SU-DHL-6 (cell line): ENCODE measurements at regions not wholly inside any gene's neighbourhood (a gene's known extent, or its start where the extent isn't known, plus 50 kb on each side); places are given as distances from the start of the nearest gene placed in this dataset.

ENCODE experiments used
- H2AFZ ChIP-seq: fragments of 200-600 bp; sonication (generic); 2 replicates; pipeline ENCODE4 v1.6.1; 2014; ENCODE audit warnings: low read depth, mild to moderate bottlenecking, moderate library complexity, mixed read lengths, antibody characterized with exemption, low read length; ENCODE audit not compliant: severe bottlenecking
- H3F3A ChIP-seq: fragments of 200-600 bp; shearing (Covaris generic); 2 replicates; pipeline ENCODE4 v1.6.0; 2016; ENCODE audit warnings: antibody characterized with exemption, mild to moderate bottlenecking; ENCODE audit not compliant: insufficient read depth
- H3K27ac ChIP-seq: fragments of 200-600 bp; sonication (generic); 2 replicates; pipeline ENCODE4 v1.5.1; 2016; ENCODE audit warnings: low read depth, mild to moderate bottlenecking, low read length, moderate library complexity, mixed read lengths
- H3K27me3 ChIP-seq: fragments of 200-600 bp; sonication (generic), shearing (Covaris generic); 2 replicates; pipeline ENCODE4 v1.6.0; 2014; ENCODE audit warnings: mild to moderate bottlenecking, low read length
- H3K36me3 ChIP-seq: fragments of 200-600 bp; sonication (generic); 2 replicates; pipeline ENCODE4 v1.6.1; 2014; ENCODE audit warnings: mild to moderate bottlenecking, low read length, mixed read lengths
- H3K4me2 ChIP-seq: fragments of 300-600, 200-600 bp; shearing (Covaris generic), sonication (generic); 2 replicates; pipeline ENCODE4 v1.6.0; 2014; ENCODE audit warnings: low read length, low read depth, mild to moderate bottlenecking; ENCODE audit not compliant: poor library complexity, severe bottlenecking
- H3K4me3 ChIP-seq: fragments of 200-600 bp; sonication (generic); 2 replicates; pipeline ENCODE4 v1.5.1; 2014; ENCODE audit warnings: antibody characterized with exemption, low read length, mild to moderate bottlenecking, mixed read lengths; ENCODE audit not compliant: insufficient read depth, poor library complexity, severe bottlenecking
- H3K79me2 ChIP-seq: fragments of 200-600 bp; sonication (generic); 2 replicates; pipeline ENCODE4 v1.6.1; 2014; ENCODE audit warnings: mild to moderate bottlenecking, low read length, moderate library complexity; ENCODE audit not compliant: insufficient read depth
- H3K9ac ChIP-seq: fragments of 200-600 bp; sonication (generic); 2 replicates; pipeline ENCODE4 v1.7.0; 2014; ENCODE audit warnings: mild to moderate bottlenecking, low read length
- H3K9me2 ChIP-seq: fragments of 200-600 bp; sonication (generic); replicated peaks from 2 replicates; pipeline ENCODE4 v1.6.1; 2014; ENCODE audit warnings: low read length; ENCODE audit not compliant: insufficient read depth
- H3K9me3 ChIP-seq: fragments of 200-600 bp; sonication (generic); 2 replicates; pipeline ENCODE4 v1.6.1; 2014; ENCODE audit warnings: low read length, mixed read lengths; ENCODE audit not compliant: insufficient read depth
- H4K20me1 ChIP-seq: fragments of 200-600 bp; sonication (generic); 2 replicates; pipeline ENCODE4 v1.6.1; 2014; ENCODE audit warnings: low read depth, mild to moderate bottlenecking, antibody characterized with exemption, low read length, moderate library complexity, mixed read lengths
- EZH2phosphoT487 ChIP-seq: fragments of 200-600 bp; sonication (generic), shearing (Covaris generic); conservative IDR thresholded peaks from 2 replicates; pipeline ENCODE4 v1.6.1; 2018; ENCODE audit warnings: mild to moderate bottlenecking, antibody characterized with exemption, low read length, moderate library complexity, mixed read lengths
- TF ChIP-seq, protein P1 (sequence below): fragments of 200-600 bp; sonication (generic); IDR thresholded peaks from one replicate; pipeline ENCODE4 v1.5.1; 2017; ENCODE audit warnings: antibody characterized with exemption, mild to moderate bottlenecking, low read length, moderate library complexity; ENCODE audit not compliant: insufficient read depth, poor library complexity, severe bottlenecking

- H3K27me3 ChIP-seq, result peaks cover 6% of the 10 kb centered on the region; the same call in 1 of the 2 replicates
- H3K79me2 ChIP-seq, result no peaks in the 10 kb centered on the region
- no peaks in the 10 kb centered on the region for H3K36me3 ChIP-seq
These were observed 282.8 kb upstream of the FOXQ1 start for GRCh38 chr6:1029141-1029540.

GRCh38 chr6:1028723-1029122 lies 283.2 kb upstream of the FOXQ1 start:
- H3K36me3 ChIP-seq, result no peaks in the 10 kb centered on the region
- H3K9me3 ChIP-seq, result no peaks in the 10 kb centered on the region
- no peaks in the 10 kb centered on the region for H3F3A ChIP-seq
- H3K9me2 ChIP-seq, result no peaks in the 10 kb centered on the region
- no peak overlapping the region for H3K9ac ChIP-seq
- H4K20me1 ChIP-seq, result no peaks in the 10 kb centered on the region
- no peak overlapping the region for H2AFZ ChIP-seq
- H3K27ac ChIP-seq, result no peak overlapping the region
- TF ChIP-seq EZH2phosphoT487, result no peak
- TF ChIP-seq, protein P1, sequence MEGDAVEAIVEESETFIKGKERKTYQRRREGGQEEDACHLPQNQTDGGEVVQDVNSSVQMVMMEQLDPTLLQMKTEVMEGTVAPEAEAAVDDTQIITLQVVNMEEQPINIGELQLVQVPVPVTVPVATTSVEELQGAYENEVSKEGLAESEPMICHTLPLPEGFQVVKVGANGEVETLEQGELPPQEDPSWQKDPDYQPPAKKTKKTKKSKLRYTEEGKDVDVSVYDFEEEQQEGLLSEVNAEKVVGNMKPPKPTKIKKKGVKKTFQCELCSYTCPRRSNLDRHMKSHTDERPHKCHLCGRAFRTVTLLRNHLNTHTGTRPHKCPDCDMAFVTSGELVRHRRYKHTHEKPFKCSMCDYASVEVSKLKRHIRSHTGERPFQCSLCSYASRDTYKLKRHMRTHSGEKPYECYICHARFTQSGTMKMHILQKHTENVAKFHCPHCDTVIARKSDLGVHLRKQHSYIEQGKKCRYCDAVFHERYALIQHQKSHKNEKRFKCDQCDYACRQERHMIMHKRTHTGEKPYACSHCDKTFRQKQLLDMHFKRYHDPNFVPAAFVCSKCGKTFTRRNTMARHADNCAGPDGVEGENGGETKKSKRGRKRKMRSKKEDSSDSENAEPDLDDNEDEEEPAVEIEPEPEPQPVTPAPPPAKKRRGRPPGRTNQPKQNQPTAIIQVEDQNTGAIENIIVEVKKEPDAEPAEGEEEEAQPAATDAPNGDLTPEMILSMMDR, result no peak
- peaks cover 4% of the 10 kb centered on the region; the same call in 1 of the 2 replicates for H3K27me3 ChIP-seq
- H3K4me2 ChIP-seq, result no peak overlapping the region
- H3K4me3 ChIP-seq, result no peak overlapping the region
- H3K79me2 ChIP-seq, result no peaks in the 10 kb centered on the region

More at GRCh38 chr6:1029141-1029540, 282.8 kb upstream of the FOXQ1 start:
- Histone ChIP-seq H3K9me2 (no peaks in the 10 kb centered on the region), H3F3A (no peaks in the 10 kb centered on the region), H4K20me1 (no peaks in the 10 kb centered on the region), H3K9ac (no peak overlapping the region), H2AFZ (no peak overlapping the region), H3K9me3 (no peaks in the 10 kb centered on the region), H3K27ac (no peak overlapping the region), H3K4me2 (no peak overlapping the region), H3K4me3 (no peak overlapping the region)
- no peak for TF ChIP-seq EZH2phosphoT487
- TF ChIP-seq, protein P1, result no peak

GRCh38 chr6:1027795-1028569 lies 283.9 kb upstream of the FOXQ1 start:
- Histone ChIP-seq H3K27ac (no peak overlapping the region), H3K4me3 (no peak overlapping the region), H3F3A (no peaks in the 10 kb centered on the region), H3K79me2 (no peaks in the 10 kb centered on the region), H3K36me3 (no peaks in the 10 kb centered on the region), H3K9ac (no peak overlapping the region), H3K9me3 (no peaks in the 10 kb centered on the region), H3K9me2 (no peaks in the 10 kb centered on the region), H4K20me1 (no peaks in the 10 kb centered on the region), H3K4me2 (no peak overlapping the region), H3K27me3 (0 out of 2 replicates have a peak, but pooled peaks cover 3% of the 10 kb centered on the region), H2AFZ (no peak overlapping the region)
- TF ChIP-seq, protein P1, result no peak
- no peak for TF ChIP-seq EZH2phosphoT487
